OCI-M2 (cell line): ENCODE measurements at regions not wholly inside any gene's neighbourhood (a gene's known extent, or its start where the extent isn't known, plus 50 kb on each side); places are given as distances from the start of the nearest gene placed in this dataset.

Source experiments
- DNase-seq: peaks from one replicate; lab custom pipeline; 2025; ENCODE audit not compliant: unreplicated experiment; lab: John Stamatoyannopoulos, UW

DNA sequence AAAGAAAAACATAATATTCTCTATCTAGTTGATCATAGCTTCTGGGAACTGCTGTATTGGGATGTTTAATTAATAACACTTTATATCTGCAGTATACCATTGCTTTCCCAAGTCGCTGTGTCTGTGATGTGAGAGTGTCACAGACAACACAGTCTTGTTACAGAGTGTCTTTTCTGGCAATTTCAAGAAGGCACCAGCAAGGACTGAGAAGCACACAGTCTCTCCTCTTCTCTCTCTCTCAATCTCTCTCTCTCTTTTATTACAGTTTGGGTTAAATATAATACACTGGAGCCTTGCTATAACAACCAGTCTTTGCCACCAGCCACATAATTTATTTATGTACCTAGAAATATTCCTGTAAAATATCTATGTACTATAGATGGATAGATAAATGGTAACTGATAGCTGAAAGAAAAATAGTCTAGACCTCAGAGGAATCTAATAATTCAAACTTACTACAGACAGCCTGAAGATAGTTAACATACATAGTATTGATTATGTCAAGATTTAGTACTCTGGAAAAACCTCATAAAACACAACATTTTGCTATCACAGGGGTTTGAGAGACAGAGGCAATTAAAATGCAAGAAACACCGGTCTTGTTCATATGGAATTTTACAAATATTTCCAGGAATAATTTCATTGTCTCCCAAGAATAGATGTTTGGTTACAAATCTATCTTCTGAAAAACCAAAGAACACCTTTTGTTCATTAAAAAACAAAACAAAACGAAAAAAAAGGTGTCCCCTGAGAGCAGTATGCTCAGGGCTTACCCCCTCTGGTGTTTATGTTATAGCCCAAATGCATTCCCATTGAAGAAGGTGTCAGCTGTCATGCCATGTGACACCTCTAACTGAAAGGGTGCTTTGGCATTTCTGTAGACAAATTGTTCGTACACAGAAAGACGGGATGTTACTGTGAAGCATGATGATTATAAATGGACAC, 507.8 kb downstream of the TBC1D4 start:
- DNase-seq: no peak

DNA sequence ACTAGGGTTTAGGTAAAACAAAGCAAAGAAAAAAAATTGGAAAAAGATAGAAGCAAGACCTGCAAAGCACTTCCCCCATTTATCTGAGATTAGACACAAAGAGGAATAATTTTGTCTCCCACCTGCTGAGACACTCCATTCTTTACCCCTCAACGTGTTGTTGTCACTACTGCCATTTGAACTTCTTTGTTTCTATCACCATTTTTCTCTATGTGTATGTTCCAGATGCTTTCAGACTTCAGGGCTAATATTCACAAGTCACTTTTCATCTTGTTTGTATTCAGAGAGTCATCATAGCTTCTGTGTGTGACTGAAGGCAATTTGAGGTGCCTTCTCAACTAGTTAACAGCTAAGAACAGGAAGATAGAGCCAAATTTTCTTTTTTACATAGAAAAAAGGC, 512.5 kb downstream of the TBC1D4 start:
- DNase-seq: no peak

GRCh38 chr13:74966814-74967424, 515.0 kb downstream of the TBC1D4 start:
- no peak for DNase-seq

DNA sequence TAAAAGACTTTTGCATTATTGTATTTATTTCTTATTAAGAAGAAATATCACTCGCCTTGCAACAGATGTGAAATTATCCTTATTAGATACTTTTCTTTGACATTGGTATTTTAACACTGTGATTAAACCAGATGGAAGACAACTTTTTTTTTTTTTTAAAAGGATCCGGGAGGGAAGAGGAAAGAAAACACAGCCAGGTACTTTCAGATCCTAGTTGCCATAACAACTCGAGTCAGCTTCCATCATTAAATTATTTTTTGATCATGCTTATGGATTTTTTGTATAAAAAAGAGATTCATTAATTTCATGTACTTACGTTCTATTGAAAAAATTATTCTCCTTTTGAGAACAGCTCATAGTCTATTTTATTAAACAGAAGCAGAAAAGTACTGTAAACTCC, 515.7 kb downstream of the TBC1D4 start:
- DNase-seq: no peak

- no peak for DNase-seq
Observed at GRCh38 chr13:74945637-74946036, 536.3 kb downstream of the TBC1D4 start.

GRCh38 chr13:74931698-74932433, 550.1 kb downstream of the TBC1D4 start:
- DNase-seq: no peak

DNA sequence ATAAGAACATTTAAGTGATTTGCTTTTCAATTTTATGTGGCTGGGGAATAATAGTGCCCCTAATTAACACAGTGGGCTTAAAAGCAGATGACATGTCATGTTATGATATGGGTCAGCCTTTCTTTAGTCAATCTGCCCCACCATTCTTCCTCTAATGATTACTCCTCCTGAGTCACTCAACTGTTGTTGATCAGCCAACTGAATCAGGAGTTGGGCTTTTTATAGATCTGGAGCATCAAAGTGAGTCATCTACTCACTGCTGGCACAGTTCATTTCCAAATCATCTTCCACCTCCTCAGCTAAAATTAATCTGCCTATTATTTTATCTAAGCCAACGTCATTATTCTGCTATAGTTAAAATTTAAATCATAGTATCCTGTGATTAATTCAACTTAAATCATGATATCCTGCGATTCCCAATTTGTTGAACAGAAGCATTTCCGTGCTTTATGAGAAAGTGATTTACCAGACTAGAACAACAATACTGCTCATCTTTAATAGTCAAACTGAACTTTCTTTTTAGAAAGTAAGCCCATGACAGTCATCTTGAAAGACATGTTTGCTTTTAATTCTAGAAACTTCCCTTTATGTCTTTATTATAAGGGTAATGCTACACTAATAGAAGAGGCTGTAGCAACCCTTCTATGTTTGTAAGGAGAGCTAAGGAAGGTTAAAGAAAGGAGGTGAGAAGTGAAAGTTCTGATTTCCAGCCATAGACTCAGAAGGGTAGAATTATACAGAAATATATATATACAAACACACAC, 551.4 kb downstream of the TBC1D4 start:
- no peak for DNase-seq

DNA sequence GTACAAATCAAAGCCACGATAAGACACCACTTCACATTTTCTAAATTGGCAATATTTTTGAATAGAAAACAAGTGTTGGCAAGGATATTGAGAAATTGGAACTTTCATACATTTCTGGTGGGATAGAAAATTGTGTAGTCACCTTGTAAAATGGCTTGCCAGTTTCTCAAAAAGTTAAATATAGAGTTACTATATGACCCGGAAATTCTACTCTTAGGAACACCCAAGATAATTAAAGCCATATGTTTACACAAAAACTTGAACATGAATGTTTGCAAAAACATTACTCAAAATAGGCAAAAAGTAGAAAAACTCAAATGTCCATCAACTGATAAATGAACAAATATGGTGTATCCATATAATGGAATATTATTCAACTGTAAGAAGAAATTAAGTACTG, 552.5 kb downstream of the TBC1D4 start:
- no peak for DNase-seq

DNA sequence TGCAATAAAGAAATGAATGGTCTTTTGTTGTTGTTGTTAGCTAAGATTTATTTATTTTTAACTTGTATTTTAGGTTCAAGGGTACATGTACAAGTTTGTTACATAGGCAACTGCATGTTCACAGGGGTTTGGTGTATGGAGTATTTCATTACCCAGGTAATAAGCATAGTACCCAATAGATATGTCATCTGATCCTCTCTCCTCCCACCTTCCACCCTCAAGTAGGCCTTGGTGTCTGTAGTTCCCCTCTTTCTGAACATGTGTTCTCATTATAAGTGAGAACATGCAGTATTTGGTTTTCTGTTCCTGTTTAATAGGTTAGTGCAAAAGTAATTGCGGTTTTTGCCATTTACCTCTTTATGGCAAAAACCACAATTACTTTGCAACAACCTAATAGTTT, 554.1 kb downstream of the TBC1D4 start:
- DNase-seq: no peak

DNA sequence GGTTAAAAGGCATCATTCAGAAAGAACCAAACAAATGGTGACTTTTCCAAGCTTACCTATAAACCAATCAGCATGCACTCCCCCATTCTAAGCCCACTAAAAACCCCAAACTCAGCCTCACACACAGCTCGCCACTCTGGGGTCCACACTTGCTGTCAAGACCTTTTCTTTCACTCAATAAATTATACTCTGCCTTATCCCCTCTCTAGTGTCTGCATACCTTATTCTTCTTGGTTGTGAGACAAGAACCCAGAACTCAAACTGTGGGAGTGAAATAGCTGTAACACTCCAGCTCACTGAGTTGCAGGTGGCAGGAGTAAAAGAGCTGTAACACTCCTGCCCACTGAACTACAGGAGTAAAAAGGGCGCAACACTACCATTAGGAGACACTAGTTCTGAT, 559.0 kb downstream of the TBC1D4 start:
- DNase-seq: no peak

DNA sequence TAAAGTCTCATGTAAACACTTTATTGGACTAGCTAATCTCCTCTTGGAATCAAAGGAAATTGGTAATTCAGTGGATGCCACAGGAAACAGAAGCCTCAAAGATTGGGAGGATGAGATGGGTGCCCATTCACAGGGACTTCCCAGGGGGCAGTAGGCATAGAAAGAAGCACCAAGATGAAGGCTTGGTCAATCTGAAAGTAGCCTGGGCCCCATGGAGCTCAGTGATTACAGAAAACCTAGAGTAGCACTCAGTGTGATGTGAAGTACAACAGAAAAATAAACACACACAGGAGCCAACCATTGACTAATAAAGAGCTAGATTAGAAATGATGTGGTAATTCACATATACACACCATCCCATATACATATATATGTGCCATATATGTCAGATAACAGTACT, 560.6 kb downstream of the TBC1D4 start:
- DNase-seq: no peak

GRCh38 chr13:74920920-74921319, 561.0 kb downstream of the TBC1D4 start:
- no peak for DNase-seq

GRCh38 chr13:74920361-74920760, 561.6 kb downstream of the TBC1D4 start:
- no peak for DNase-seq

DNA sequence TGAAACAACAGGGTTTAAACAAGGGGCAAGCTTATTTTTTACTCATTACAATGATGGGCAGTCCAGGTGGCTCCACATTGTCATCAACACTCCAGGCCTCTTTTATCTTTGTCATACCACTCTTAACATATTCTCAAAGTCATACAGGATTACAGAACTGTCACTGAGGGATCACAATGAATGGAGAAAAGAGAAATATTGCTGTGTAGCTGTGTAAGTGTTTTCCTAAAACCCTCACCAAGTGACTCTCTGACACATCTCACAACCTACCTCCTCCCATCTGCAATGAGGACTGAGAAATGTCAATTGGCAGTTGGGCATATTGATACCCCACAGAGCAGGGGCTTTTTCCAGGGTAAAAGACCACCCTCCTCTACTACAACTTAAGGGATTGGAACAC, 562.1 kb downstream of the TBC1D4 start:
- DNase-seq: no peak

DNA sequence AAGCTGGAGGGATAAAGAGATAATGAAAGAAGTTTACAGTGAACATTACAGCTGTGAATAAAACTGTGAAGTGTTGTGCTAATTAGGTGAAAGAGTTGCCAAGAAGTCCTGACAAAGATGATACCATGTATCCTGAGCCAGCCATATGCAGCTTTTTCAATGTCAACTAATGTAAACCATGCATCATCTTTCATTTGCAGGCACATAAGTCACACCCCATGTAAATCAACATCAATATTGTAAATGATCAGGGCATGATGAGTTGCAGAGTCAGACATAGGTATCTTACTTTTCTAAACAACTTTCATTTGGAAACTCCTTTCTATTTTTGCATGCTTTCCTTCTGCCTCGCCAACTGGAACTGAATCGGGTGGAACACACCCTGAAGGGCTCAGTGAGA, 569.1 kb downstream of the TBC1D4 start:
- no peak for DNase-seq

DNA sequence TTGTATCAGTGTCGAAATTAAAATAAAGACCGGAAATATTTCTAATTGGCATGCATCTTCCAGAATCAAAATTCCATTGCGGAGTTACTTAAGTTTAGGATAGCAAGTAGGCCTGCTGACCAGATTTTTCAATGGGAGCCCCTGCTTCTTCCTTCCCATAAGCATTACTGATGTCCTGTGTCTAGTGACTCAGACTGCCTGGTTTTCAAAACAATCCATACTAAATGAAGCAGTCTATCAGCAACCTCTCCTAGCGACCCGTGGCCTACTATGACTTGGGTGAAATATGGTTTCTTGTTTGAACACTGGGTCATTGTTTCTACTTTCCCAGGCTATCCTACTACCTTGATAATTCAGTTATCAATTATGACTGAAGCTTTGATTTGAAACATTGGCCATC, 571.6 kb downstream of the TBC1D4 start:
- no peak for DNase-seq

DNA sequence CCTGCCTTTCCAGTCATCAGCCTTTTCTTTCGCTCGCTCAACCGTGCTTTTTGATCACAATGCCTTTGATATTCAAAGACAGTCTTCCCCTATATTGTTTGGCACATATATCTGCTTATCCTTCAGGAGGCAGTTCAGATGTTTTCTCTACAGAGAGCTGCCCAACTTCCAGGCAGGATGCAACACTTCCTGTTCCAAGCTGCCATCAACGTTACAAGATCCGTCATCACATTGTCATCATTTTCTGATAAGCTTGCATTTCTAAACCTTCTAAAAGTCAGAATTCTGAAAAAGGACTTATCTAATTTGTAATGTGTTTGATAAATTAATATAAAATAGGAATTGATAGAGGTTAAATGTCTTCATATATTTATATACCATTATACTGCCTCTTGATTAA, 574.2 kb downstream of the TBC1D4 start:
- no peak for DNase-seq

GRCh38 chr13:74904556-74904955, 577.4 kb downstream of the TBC1D4 start:
- no peak for DNase-seq

DNA sequence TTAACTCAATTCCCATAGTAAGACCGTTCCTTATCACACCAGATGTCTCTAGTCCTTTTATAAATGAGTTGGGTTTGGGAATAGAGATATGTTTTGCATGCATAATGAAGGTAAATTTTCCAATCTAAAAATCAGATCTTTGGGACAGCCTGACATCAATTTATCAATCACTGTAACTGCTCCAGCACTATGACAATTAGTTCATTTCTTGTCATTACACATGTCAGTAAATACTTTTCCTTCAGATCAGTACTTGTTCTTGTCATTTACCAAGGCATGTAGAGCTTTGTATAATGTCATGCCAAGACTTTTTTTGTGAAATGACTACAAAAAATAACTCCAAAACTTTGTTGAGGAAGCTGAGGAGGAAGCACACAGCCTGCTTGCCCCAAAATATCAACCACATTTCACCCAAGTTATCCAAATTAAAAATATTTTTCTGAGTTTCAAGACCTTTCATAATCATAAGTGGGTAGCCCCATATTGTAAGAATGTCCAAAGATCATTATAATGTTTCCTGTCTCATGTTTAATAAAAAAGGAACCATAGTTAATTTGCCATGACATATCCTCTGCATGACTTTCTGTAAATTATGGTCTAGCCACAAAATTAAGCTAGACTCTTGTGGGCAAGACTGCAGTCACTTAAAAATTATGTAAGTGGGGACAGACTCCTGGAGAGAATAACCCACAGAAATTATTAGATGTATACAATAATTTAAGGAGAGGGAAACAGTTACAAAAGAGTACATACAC, 586.8 kb downstream of the TBC1D4 start:
- no peak for DNase-seq

GRCh38 chr13:74892096-74892495, 589.9 kb downstream of the TBC1D4 start:
- no peak for DNase-seq
